IMR-90 (cell line): ENCODE measurements at regions not wholly inside any gene's neighbourhood (a gene's known extent, or its start where the extent isn't known, plus 50 kb on each side); places are given as distances from the start of the nearest gene placed in this dataset.
A peak's percentile ranks its signal among the peaks of the same experiment; 100 is the strongest.

Source experiments
- ATAC-seq: fragments of 200-7000 bp; cut with Tn5 transposase; 2 replicates; pipeline ENCODE4 v1.9.1; 2020; ENCODE audit warnings: low read depth, mild to moderate bottlenecking, moderate library complexity
- BruUV-seq: library from RNA; stranded (reverse); fragments of 400-500 nt; replicated peaks from 2 replicates; lab custom pipeline; 2021; lab: Mats Ljungman, UMichigan
- CTCF ChIA-PET: fragments of 300-600 bp; formaldehyde crosslinking; extraction: SDS; loops from one replicate; lab custom pipeline; 2021; ENCODE audit warnings: antibody characterized with exemption; lab: Yijun Ruan, JAX
- POLR2A ChIA-PET: fragments of 300-600 bp; sonication (Branson Sonifier 250); formaldehyde crosslinking; loops from one replicate; lab custom pipeline; 2022; ENCODE audit warnings: antibody characterized with exemption; ENCODE audit not compliant: unreplicated experiment; lab: Charles Lee
- DNase-seq: peaks from one replicate; pipeline ENCODE4 v3.0.0; 2013
- H2AFZ ChIP-seq: replicated peaks from 2 replicates; pipeline ENCODE3; 2013; ENCODE audit warnings: low read length, mild to moderate bottlenecking; ENCODE audit not compliant: poor library complexity
- H2AK5ac ChIP-seq: 2 replicates; pipeline ENCODE4 v1.6.1; 2013; ENCODE audit warnings: low read depth, low read length, inconsistent platforms
- H2AK9ac ChIP-seq: replicated peaks from 2 replicates; pipeline ENCODE3; 2013; ENCODE audit warnings: mild to moderate bottlenecking, low read depth, low read length, moderate library complexity; ENCODE audit not compliant: poor library complexity
- H2BK120ac ChIP-seq: 2 replicates; pipeline ENCODE4 v1.6.1; 2013; ENCODE audit warnings: low read depth, low read length, inconsistent platforms
- H2BK15ac ChIP-seq: 3 replicates; pipeline ENCODE4 v1.6.1; 2013; ENCODE audit warnings: low read depth, low read length, inconsistent platforms
- H2BK20ac ChIP-seq: 2 replicates; pipeline ENCODE4 v1.6.1; 2013; ENCODE audit warnings: low read depth, mild to moderate bottlenecking, inconsistent platforms, low read length, moderate library complexity
- H2BK5ac ChIP-seq: 2 replicates; pipeline ENCODE4 v1.6.1; 2013; ENCODE audit warnings: mild to moderate bottlenecking, low read depth, low read length, inconsistent platforms; ENCODE audit not compliant: poor library complexity, severe bottlenecking
- H3K14ac ChIP-seq: replicated peaks from 2 replicates; pipeline ENCODE4 v1.6.1; 2013; ENCODE audit warnings: low read depth, low read length, inconsistent platforms
- H3K18ac ChIP-seq: 2 replicates; pipeline ENCODE4 v1.6.1; 2013; ENCODE audit warnings: low read depth, low read length, control low read depth
- H3K23ac ChIP-seq: 2 replicates; pipeline ENCODE4 v1.6.1; 2013; ENCODE audit warnings: low read depth, low read length, inconsistent platforms
- H3K27ac ChIP-seq: 2 replicates; pipeline ENCODE4 v1.5.1; 2013; ENCODE audit warnings: mild to moderate bottlenecking, control low read depth, low read length; ENCODE audit not compliant: insufficient read depth
- H3K27me3 ChIP-seq: 2 replicates; pipeline ENCODE4 v1.6.1; 2013; ENCODE audit warnings: low read length; ENCODE audit not compliant: control insufficient read depth, insufficient read depth
- H3K36me3 ChIP-seq: 2 replicates; pipeline ENCODE4 v1.6.1; 2013; ENCODE audit warnings: low read length, mixed read lengths; ENCODE audit not compliant: control insufficient read depth, insufficient read depth
- H3K4ac ChIP-seq: 2 replicates; pipeline ENCODE4 v1.6.1; 2013; ENCODE audit warnings: low read depth, low read length, inconsistent platforms
- H3K4me1 ChIP-seq: 2 replicates; pipeline ENCODE4 v1.6.1; 2013; ENCODE audit warnings: low read length, mixed read lengths; ENCODE audit not compliant: control insufficient read depth, insufficient read depth
- H3K4me2 ChIP-seq: 2 replicates; pipeline ENCODE4 v1.6.1; 2013; ENCODE audit warnings: low read depth, mild to moderate bottlenecking, control low read depth, low read length, moderate library complexity
- H3K4me3 ChIP-seq: 2 replicates; pipeline ENCODE4 v1.5.1; 2013; ENCODE audit warnings: low read depth, mild to moderate bottlenecking, control low read depth, low read length, moderate library complexity; ENCODE audit not compliant: insufficient read depth
- H3K56ac ChIP-seq: 2 replicates; pipeline ENCODE4 v1.6.1; 2013; ENCODE audit warnings: low read length, inconsistent platforms; ENCODE audit not compliant: insufficient read depth; ENCODE audit errors: extremely low read depth
- H3K79me1 ChIP-seq, 2 experiments: 2 replicates each; pipeline ENCODE4 v1.6.1; 2013; ENCODE audit warnings: low read length in 2 of 2, inconsistent platforms in 1 of 2, low read depth in 1 of 2
- H3K9ac ChIP-seq: 2 replicates; pipeline ENCODE4 v1.6.1; 2013; ENCODE audit warnings: low read depth, low read length, control low read depth
- H3K9me1 ChIP-seq: 2 replicates; pipeline ENCODE4 v1.6.1; 2013; ENCODE audit warnings: low read length, inconsistent platforms; ENCODE audit not compliant: insufficient read depth
- H3K9me3 ChIP-seq: 2 replicates; pipeline ENCODE4 v1.6.1; 2013; ENCODE audit warnings: low read length; ENCODE audit not compliant: control insufficient read depth, insufficient read depth
- H4K20me1 ChIP-seq: 2 replicates; pipeline ENCODE4 v1.6.1; 2013; ENCODE audit warnings: low read length, inconsistent platforms; ENCODE audit not compliant: insufficient read depth
- H4K5ac ChIP-seq: 2 replicates; pipeline ENCODE4 v1.6.1; 2013; ENCODE audit warnings: mild to moderate bottlenecking, low read depth, low read length, control low read depth
- H4K8ac ChIP-seq, 2 experiments: 2 replicates each; pipeline ENCODE4 v1.6.1; 2013; ENCODE audit warnings: low read depth in 2 of 2, low read length in 2 of 2, control low read depth in 1 of 2, inconsistent platforms in 1 of 2
- H4K91ac ChIP-seq: 2 replicates; pipeline ENCODE4 v1.6.1; 2013; ENCODE audit warnings: low read depth, low read length, inconsistent platforms; ENCODE audit not compliant: insufficient read depth
- CEBPB ChIP-seq: IDR thresholded peaks from 2 replicates; pipeline ENCODE4 v1.6.1; 2012; ENCODE audit warnings: low read depth, low read length, improper control_type of control experiment
- CTCF ChIP-seq: conservative IDR thresholded peaks from 2 replicates; pipeline ENCODE4 v1.5.1; 2012; ENCODE audit warnings: mild to moderate bottlenecking, low read depth, low read length, improper control_type of control experiment
- ELK1 ChIP-seq: fragments of 150-350 bp; IDR thresholded peaks from 2 replicates; pipeline ENCODE4 v1.6.1; 2016; ENCODE audit warnings: low read depth, mild to moderate bottlenecking, low read length, moderate library complexity, borderline replicate concordance
- NFE2L2 ChIP-seq: fragments of 150-350 bp; IDR thresholded peaks from 2 replicates; pipeline ENCODE4 v1.6.1; 2016; ENCODE audit warnings: low read depth, mild to moderate bottlenecking, low read length
- whole genome bisulfite sequencing, 2 experiments: methylation state at CpG; one replicate each; pipeline versions ENCODE4 v1.1.5 to v1.1.7; 2013; ENCODE audit warnings: missing lambda C conversion rate in 2 of 2; ENCODE audit not compliant: insufficient read length in 1 of 2; ENCODE audit errors: extremely low coverage in 2 of 2; 5-methylcytosine and 5-hydroxymethylcytosine counted together
- dilution Hi-C: fragments of 300-500 bp; cut with HindIII; formaldehyde crosslinking; loops from one replicate; pipeline ENCODE4 v1.14.3; 2018; ENCODE audit warnings: low sequenced_read_pairs; ENCODE audit not compliant: unreplicated experiment
- in situ Hi-C: fragments of 300-500 bp; cut with MboI; formaldehyde crosslinking; loops from 3 replicates; pipeline ENCODE4 v1.14.3; 2019; ENCODE audit warnings: low sequenced_read_pairs, inconsistent platforms, mixed read lengths
- intact Hi-C: fragments of 100-400 bp; cut with micrococcal nuclease; formaldehyde crosslinking; loops from 2 replicates; pipeline ENCODE4 v1.10.0; 2022

GRCh38 chr6:14596410-14596809, 478.8 kb downstream of the CD83 start:
- no peak overlapping the region for H3K27ac ChIP-seq
- no peaks in the 10 kb centered on the region for H3K79me1 ChIP-seq
- H4K20me1 ChIP-seq = no peaks in the 10 kb centered on the region
- in situ Hi-C loops = no loop called here
- H2BK20ac ChIP-seq = no peak overlapping the region
- no peak overlapping the region for H4K5ac ChIP-seq
- no TSS peak for BruUV-seq
- H3K36me3 ChIP-seq = no peaks in the 10 kb centered on the region
- no peak overlapping the region for H2BK15ac ChIP-seq
- no peak overlapping the region for H2BK5ac ChIP-seq
- no peak overlapping the region for H3K4me3 ChIP-seq
- TF ChIP-seq NFE2L2 (no peak), CTCF (no peak), ELK1 (no peak), CEBPB (peak; percentile 76)
- H3K18ac ChIP-seq = no peak overlapping the region
- no peak overlapping the region for H3K4me2 ChIP-seq
- H3K9me1 ChIP-seq = no peaks in the 10 kb centered on the region
- peak; percentile 29; the same call in 1 of the 2 replicates for ATAC-seq
- H2BK120ac ChIP-seq = no peak overlapping the region
- peaks cover 4% of the 10 kb centered on the region for H3K9me3 ChIP-seq
- DNase-seq = peak; percentile 84
- no CpG with 5 or more reads among the region's 4 CpGs for WGBS, 2 experiments
- H3K4ac ChIP-seq = no peak overlapping the region
- H3K14ac ChIP-seq = no peak overlapping the region
- no peak overlapping the region for H3K56ac ChIP-seq
- no peak overlapping the region for H2AFZ ChIP-seq
- intact Hi-C loops = no loop called here
- dilution Hi-C loops = no loop called here
- no peak overlapping the region for H4K8ac ChIP-seq
- no peak overlapping the region for H3K23ac ChIP-seq
- H3K4me1 ChIP-seq = no peaks in the 10 kb centered on the region
- H4K91ac ChIP-seq = no peak overlapping the region
- H3K9ac ChIP-seq = no peak overlapping the region
- H3K27me3 ChIP-seq = peaks cover 4% of the 10 kb centered on the region
- CTCF ChIA-PET = no interaction called here
- H2AK5ac ChIP-seq = no peak overlapping the region
- POLR2A ChIA-PET = no interaction called here
- H2AK9ac ChIP-seq = no peak overlapping the region
